Activated CD4-positive, alpha-beta T cell treated with anti-CD3 and anti-CD28 coated beads, Interleukin-2, amount 10 ng/mL, durations not matched to agents 7 days and 5 days (primary cell): ENCODE measurements at regions not wholly inside any gene's neighbourhood (a gene's known extent, or its start where the extent isn't known, plus 50 kb on each side); places are given as distances from the start of the nearest gene placed in this dataset.

Source experiments
- CTCF ChIA-PET: fragments of 350-600 bp; sonication (Branson Sonifier 250); formaldehyde crosslinking; loops from one replicate; lab custom pipeline; 2021; ENCODE audit warnings: antibody characterized with exemption; lab: Charles Lee
- POLR2A ChIA-PET: fragments of 350-600 bp; sonication (Branson Sonifier 250); formaldehyde crosslinking; loops from one replicate; lab custom pipeline; 2021; ENCODE audit warnings: antibody characterized with exemption; lab: Charles Lee
- DNase-seq: peaks from one replicate; pipeline ENCODE4 v3.0.0-alpha.2; 2020
- H3K27ac Mint-ChIP-seq: one replicate; pipeline ENCODE4 v1.8.0; 2021; ENCODE audit warnings: mild to moderate bottlenecking, moderate library complexity, mixed read lengths
- H3K27me3 Mint-ChIP-seq: one replicate; pipeline ENCODE4 v1.8.0; 2021; ENCODE audit warnings: mixed read lengths
- H3K36me3 Mint-ChIP-seq: one replicate; pipeline ENCODE4 v1.8.0; 2021; ENCODE audit warnings: low read depth, mixed read lengths
- H3K4me1 Mint-ChIP-seq: one replicate; pipeline ENCODE4 v1.8.0; 2021; ENCODE audit warnings: mixed read lengths
- H3K4me3 Mint-ChIP-seq: one replicate; pipeline ENCODE4 v1.8.0; 2021; ENCODE audit warnings: mild to moderate bottlenecking, moderate library complexity, mixed read lengths
- H3K9me3 Mint-ChIP-seq: one replicate; pipeline ENCODE4 v1.8.0; 2021; ENCODE audit warnings: mixed read lengths

- Mint-ChIP-seq H3K9me3 (peaks cover 11% of the 10 kb centered on the region), H3K36me3 (no peaks in the 10 kb centered on the region), H3K27ac (no peak overlapping the region), H3K27me3 (no peaks in the 10 kb centered on the region), H3K4me3 (no peak overlapping the region), H3K4me1 (peaks cover 5% of the 10 kb centered on the region)
- ChIA-PET POLR2A (no interaction called here), CTCF (no interaction called here)
- no peak for DNase-seq
Measured at GRCh38 chr11:69348414-69349235, 54.7 kb downstream of the MYEOV start.

GRCh38 chr11:69350040-69350439 lies 56.1 kb downstream of the MYEOV start:
- ChIA-PET CTCF (no interaction called here), POLR2A (no interaction called here)
- Mint-ChIP-seq H3K27ac (no peak overlapping the region), H3K4me1 (peaks cover 5% of the 10 kb centered on the region), H3K36me3 (no peaks in the 10 kb centered on the region), H3K4me3 (no peak overlapping the region), H3K9me3 (peaks cover 11% of the 10 kb centered on the region), H3K27me3 (no peaks in the 10 kb centered on the region)
- DNase-seq, result no peak

DNA sequence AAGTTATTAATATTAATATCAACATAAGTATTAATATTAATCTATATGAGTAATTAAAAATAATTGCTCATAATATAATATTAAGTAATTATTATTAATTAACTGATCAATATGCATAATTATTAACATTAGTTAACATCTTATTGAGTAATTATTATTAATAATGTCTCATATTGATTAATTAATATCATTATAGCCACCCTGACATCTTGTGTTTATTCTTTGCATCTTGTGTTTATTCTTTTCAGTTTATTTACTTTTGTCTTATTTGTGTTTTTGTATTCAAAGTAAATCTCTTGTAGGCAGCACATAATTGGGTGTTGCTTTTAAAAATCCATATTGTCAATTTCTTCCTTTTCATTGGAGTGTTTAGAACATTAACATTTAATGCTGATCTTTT lies 56.6 kb downstream of the MYEOV start:
- Mint-ChIP-seq H3K27me3 (no peaks in the 10 kb centered on the region), H3K4me1 (peaks cover 5% of the 10 kb centered on the region), H3K9me3 (peaks cover 11% of the 10 kb centered on the region), H3K4me3 (no peak overlapping the region), H3K27ac (no peak overlapping the region), H3K36me3 (no peaks in the 10 kb centered on the region)
- POLR2A ChIA-PET, result no interaction called here
- no peak for DNase-seq
- CTCF ChIA-PET, result no interaction called here

DNA sequence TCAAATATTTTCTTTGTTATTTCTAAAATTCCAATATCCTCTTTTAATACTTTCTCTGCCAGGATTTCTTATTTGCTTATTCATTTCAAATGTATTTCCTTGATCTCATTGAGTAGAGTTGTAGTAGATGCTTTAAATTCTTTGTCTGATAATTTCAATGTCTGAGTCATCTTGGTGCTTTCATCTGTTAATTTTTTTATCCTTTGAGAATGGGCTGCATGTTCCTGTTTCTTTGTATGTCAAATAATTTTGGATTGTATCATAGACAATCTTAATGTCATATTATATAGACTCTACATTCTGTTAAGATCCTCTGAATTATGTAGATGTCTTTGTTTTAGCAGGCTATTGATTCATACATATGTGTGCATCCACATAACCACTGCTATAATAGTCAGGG lies 57.5 kb downstream of the MYEOV start:
- POLR2A ChIA-PET, result no interaction called here
- no peak overlapping the region for H3K4me3 Mint-ChIP-seq
- peaks cover 11% of the 10 kb centered on the region for H3K9me3 Mint-ChIP-seq
- no peak overlapping the region for H3K27ac Mint-ChIP-seq
- H3K4me1 Mint-ChIP-seq, result peaks cover 5% of the 10 kb centered on the region
- no peaks in the 10 kb centered on the region for H3K36me3 Mint-ChIP-seq
- H3K27me3 Mint-ChIP-seq, result no peaks in the 10 kb centered on the region
- CTCF ChIA-PET, result no interaction called here
- no peak for DNase-seq

GRCh38 chr11:69352166-69352565 lies 58.2 kb downstream of the MYEOV start:
- H3K4me1 Mint-ChIP-seq, result peaks cover 5% of the 10 kb centered on the region
- no peak overlapping the region for H3K27ac Mint-ChIP-seq
- no peak overlapping the region for H3K4me3 Mint-ChIP-seq
- no peaks in the 10 kb centered on the region for H3K27me3 Mint-ChIP-seq
- peaks cover 11% of the 10 kb centered on the region for H3K9me3 Mint-ChIP-seq
- no peak for DNase-seq
- H3K36me3 Mint-ChIP-seq, result no peaks in the 10 kb centered on the region
- ChIA-PET CTCF (no interaction called here), POLR2A (no interaction called here)

- Mint-ChIP-seq H3K36me3 (no peaks in the 10 kb centered on the region), H3K4me3 (no peak overlapping the region), H3K27me3 (no peaks in the 10 kb centered on the region), H3K9me3 (peaks cover 11% of the 10 kb centered on the region), H3K4me1 (peaks cover 5% of the 10 kb centered on the region), H3K27ac (no peak overlapping the region)
- CTCF ChIA-PET, result no interaction called here
- DNase-seq, result no peak
- POLR2A ChIA-PET, result no interaction called here
Measured at GRCh38 chr11:69352715-69353319, 58.9 kb downstream of the MYEOV start.

GRCh38 chr11:69353696-69354544 lies 60.0 kb downstream of the MYEOV start:
- CTCF ChIA-PET, result no interaction called here
- Mint-ChIP-seq H3K4me3 (no peak overlapping the region), H3K9me3 (peaks cover 9% of the 10 kb centered on the region), H3K36me3 (no peaks in the 10 kb centered on the region), H3K27ac (no peak overlapping the region), H3K27me3 (no peaks in the 10 kb centered on the region), H3K4me1 (peaks cover 5% of the 10 kb centered on the region)
- POLR2A ChIA-PET, result no interaction called here
- DNase-seq, result no peak

DNA sequence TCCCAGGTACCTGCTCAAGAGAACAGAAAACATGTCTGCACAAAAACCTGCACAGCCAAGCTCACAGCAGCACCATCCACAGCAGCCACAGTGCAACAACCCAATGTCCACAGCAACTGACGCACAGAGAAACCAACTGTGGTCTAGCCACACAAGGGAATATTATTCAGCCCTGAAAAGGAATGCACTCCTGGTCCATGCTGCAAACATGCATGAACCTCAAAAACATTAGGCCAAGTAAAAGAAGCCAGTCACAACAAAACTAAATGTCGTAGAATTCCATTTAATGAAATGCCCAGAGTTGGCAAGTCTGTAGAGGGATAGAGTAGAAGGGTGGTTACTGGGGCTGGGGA lies 60.6 kb downstream of the MYEOV start:
- Mint-ChIP-seq H3K36me3 (no peaks in the 10 kb centered on the region), H3K27me3 (no peaks in the 10 kb centered on the region), H3K4me1 (peaks cover 5% of the 10 kb centered on the region), H3K4me3 (no peak overlapping the region), H3K27ac (no peak overlapping the region), H3K9me3 (peaks cover 6% of the 10 kb centered on the region)
- no peak for DNase-seq
- CTCF ChIA-PET, result no interaction called here
- POLR2A ChIA-PET, result no interaction called here

- ChIA-PET POLR2A (no interaction called here), CTCF (no interaction called here)
- DNase-seq, result no peak
- Mint-ChIP-seq H3K4me1 (peaks cover 5% of the 10 kb centered on the region), H3K4me3 (no peak overlapping the region), H3K36me3 (no peaks in the 10 kb centered on the region), H3K27me3 (no peaks in the 10 kb centered on the region), H3K9me3 (peaks cover 8% of the 10 kb centered on the region), H3K27ac (no peak overlapping the region)
Measured at GRCh38 chr11:69355346-69355940, 61.5 kb downstream of the MYEOV start.

DNA sequence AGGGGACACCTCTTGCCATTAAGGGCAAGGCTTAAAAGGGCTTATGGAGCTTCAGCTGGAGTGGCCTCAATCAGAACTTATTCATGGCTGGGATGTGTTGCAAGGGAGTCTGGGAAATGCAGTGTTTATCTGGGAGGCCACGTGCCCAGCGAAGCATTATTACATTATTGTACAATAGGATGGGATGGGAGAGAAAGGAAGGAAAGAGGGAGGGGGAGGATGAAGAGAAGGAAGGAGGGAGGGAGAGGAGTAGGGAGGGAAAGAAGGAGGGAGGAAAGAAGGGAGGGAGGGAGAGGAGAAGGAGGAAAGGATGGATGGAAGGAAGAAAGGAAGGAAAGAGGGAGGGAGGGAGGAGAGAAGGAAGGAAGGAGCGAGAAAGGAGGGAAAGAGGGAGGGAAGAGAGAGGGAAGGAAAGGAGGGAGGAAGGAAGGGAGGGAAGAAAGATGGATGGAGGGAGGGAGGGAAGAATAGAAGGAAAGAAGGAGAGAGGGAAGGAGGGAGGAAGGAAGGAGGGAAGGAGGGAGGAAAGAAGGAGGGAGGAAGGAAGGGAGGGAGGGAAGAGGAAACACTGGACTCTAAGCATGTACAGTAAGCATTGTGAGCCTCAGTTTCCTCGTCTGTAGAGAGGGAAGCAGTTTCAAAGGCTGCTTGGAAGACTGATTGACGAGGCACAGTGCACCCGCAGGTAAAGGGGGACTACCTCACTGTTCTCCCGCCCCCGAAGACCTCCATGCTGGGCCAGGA lies 62.2 kb downstream of the MYEOV start:
- Mint-ChIP-seq H3K4me3 (no peak overlapping the region), H3K27ac (no peak overlapping the region), H3K27me3 (no peaks in the 10 kb centered on the region), H3K4me1 (peaks cover 5% of the 10 kb centered on the region), H3K36me3 (no peaks in the 10 kb centered on the region), H3K9me3 (peaks cover 8% of the 10 kb centered on the region)
- no peak for DNase-seq
- POLR2A ChIA-PET, result no interaction called here
- CTCF ChIA-PET, result no interaction called here

GRCh38 chr11:69356703-69357457 lies 62.9 kb downstream of the MYEOV start:
- no peak for DNase-seq
- peaks cover 5% of the 10 kb centered on the region for H3K4me1 Mint-ChIP-seq
- ChIA-PET POLR2A (no interaction called here), CTCF (no interaction called here)
- H3K36me3 Mint-ChIP-seq, result no peaks in the 10 kb centered on the region
- no peak overlapping the region for H3K4me3 Mint-ChIP-seq
- no peaks in the 10 kb centered on the region for H3K27me3 Mint-ChIP-seq
- no peak overlapping the region for H3K27ac Mint-ChIP-seq
- peaks cover 8% of the 10 kb centered on the region for H3K9me3 Mint-ChIP-seq
